ENCODE measurements at regions not wholly inside any gene's neighbourhood (a gene's known extent, or its start where the extent isn't known, plus 50 kb on each side); places are given as distances from the start of the nearest gene placed in this dataset.

- H3K9me1 ChIP-seq (ENCODE audit: control insufficient read depth, extremely low read depth, insufficient read depth, low read length), result no peaks in the 10 kb centered on the region
- H3K27me3 ChIP-seq (ENCODE audit: control insufficient read depth, extremely low read depth, insufficient read depth, low read length), result no peaks in the 10 kb centered on the region
- FAIRE-seq, result no peak
- no peak overlapping the region for H3K27ac ChIP-seq (ENCODE audit: control insufficient read depth, insufficient read depth, low read length)
- H3K9me3 ChIP-seq (ENCODE audit: control insufficient read depth, low read depth, low read length), result no peaks in the 10 kb centered on the region
- dilution Hi-C loops (cut with MboI; ENCODE audit: extremely low pct_ligation_motif_present, low sequenced_read_pairs), result no loop called here
- no peak overlapping the region for H2AFZ ChIP-seq (ENCODE audit: control insufficient read depth, low read length)
- no peaks in the 10 kb centered on the region for H3K36me3 ChIP-seq (ENCODE audit: control insufficient read depth in 2 of 2, extremely low read depth in 1 of 2, insufficient read depth in 2 of 2, low read length in 2 of 2)
- no peaks in the 10 kb centered on the region for H4K20me1 ChIP-seq (ENCODE audit: control insufficient read depth, extremely low read depth, insufficient read depth, low read length)
- H3K9ac ChIP-seq (ENCODE audit: control insufficient read depth, extremely low read depth, insufficient read depth, low read length), result no peak overlapping the region
- H3K4me2 ChIP-seq (ENCODE audit: control insufficient read depth, extremely low read depth, insufficient read depth, low read depth, low read length), result no peak overlapping the region
- H3K79me2 ChIP-seq (ENCODE audit: control insufficient read depth, insufficient read depth, low read length), result no peaks in the 10 kb centered on the region
- H3K4me3 ChIP-seq (ENCODE audit: control insufficient read depth in 2 of 3, extremely low read depth in 1 of 3, insufficient read depth in 2 of 3, low read depth in 1 of 3, low read length in 3 of 3), result no peak overlapping the region
- DNase-seq (ENCODE audit: low read depth, low spot score), result no peak
- H3K4me1 ChIP-seq (ENCODE audit: control insufficient read depth, extremely low read depth, insufficient read depth, low read length), result no peaks in the 10 kb centered on the region
- TF ChIP-seq CTCF (optimal IDR thresholded peaks at IDR 0.05 in 1 of 3, IDR thresholded peaks at IDR 0.05 in 1 of 3, conservative IDR thresholded peaks at IDR 0.05 in 1 of 3; ENCODE audit: extremely low read depth in 1 of 3, insufficient read depth in 2 of 3, low read length in 3 of 3) (no peak), EZH2 (IDR thresholded peaks at IDR 0.05; ENCODE audit: low read length) (no peak)
Measured at GRCh38 chr3:157931517-157931916, 174.7 kb downstream of the SHOX2 start.

- Histone ChIP-seq H2AFZ (ENCODE audit: control insufficient read depth, low read length) (no peak overlapping the region), H3K4me1 (ENCODE audit: control insufficient read depth, extremely low read depth, insufficient read depth, low read length) (no peaks in the 10 kb centered on the region), H3K27ac (ENCODE audit: control insufficient read depth, insufficient read depth, low read length) (no peak overlapping the region), H3K27me3 (ENCODE audit: control insufficient read depth, extremely low read depth, insufficient read depth, low read length) (no peaks in the 10 kb centered on the region), H3K4me3 (ENCODE audit: control insufficient read depth in 2 of 3, extremely low read depth in 1 of 3, insufficient read depth in 2 of 3, low read depth in 1 of 3, low read length in 3 of 3) (no peak overlapping the region), H3K79me2 (ENCODE audit: control insufficient read depth, insufficient read depth, low read length) (no peaks in the 10 kb centered on the region), H3K9me3 (ENCODE audit: control insufficient read depth, low read depth, low read length) (no peaks in the 10 kb centered on the region), H3K9ac (ENCODE audit: control insufficient read depth, extremely low read depth, insufficient read depth, low read length) (no peak overlapping the region), H3K9me1 (ENCODE audit: control insufficient read depth, extremely low read depth, insufficient read depth, low read length) (no peaks in the 10 kb centered on the region), H3K4me2 (ENCODE audit: control insufficient read depth, extremely low read depth, insufficient read depth, low read depth, low read length) (no peak overlapping the region), H4K20me1 (ENCODE audit: control insufficient read depth, extremely low read depth, insufficient read depth, low read length) (no peaks in the 10 kb centered on the region), H3K36me3 (ENCODE audit: control insufficient read depth in 2 of 2, extremely low read depth in 1 of 2, insufficient read depth in 2 of 2, low read length in 2 of 2) (no peaks in the 10 kb centered on the region)
- dilution Hi-C loops (cut with MboI; ENCODE audit: extremely low pct_ligation_motif_present, low sequenced_read_pairs), result no loop called here
- DNase-seq (ENCODE audit: low read depth, low spot score) (no peak), FAIRE-seq (no peak)
- TF ChIP-seq EZH2 (IDR thresholded peaks at IDR 0.05; ENCODE audit: low read length) (no peak), CTCF (optimal IDR thresholded peaks at IDR 0.05 in 1 of 3, IDR thresholded peaks at IDR 0.05 in 1 of 3, conservative IDR thresholded peaks at IDR 0.05 in 1 of 3; ENCODE audit: extremely low read depth in 1 of 3, insufficient read depth in 2 of 3, low read length in 3 of 3) (no peak)
Measured at GRCh38 chr3:157930000-157930780, 176.0 kb downstream of the SHOX2 start.
